K562 (cell line): ENCODE measurements at regions not wholly inside any gene's neighbourhood (a gene's known extent, or its start where the extent isn't known, plus 50 kb on each side); places are given as distances from the start of the nearest gene placed in this dataset.

Experiments used
- ATAC-seq: fragments of 200-7000 bp; cut with Tn5 transposase; 3 replicates; pipeline ENCODE4 v1.9.1; 2020; ENCODE audit warnings: moderate library complexity
- BruUV-seq: library from RNA; stranded (reverse); fragments of 400-500 nt; replicated peaks from 2 replicates; lab custom pipeline; 2021; lab: Mats Ljungman, UMichigan
- CTCF ChIA-PET: fragments of 300-600 bp; formaldehyde crosslinking; extraction: SDS; loops from one replicate; lab custom pipeline; 2021; ENCODE audit warnings: low intra/inter-chr PET ratio; lab: Yijun Ruan, JAX
- POLR2A ChIA-PET: fragments of 300-600, 350-650 bp; sonication (Branson Sonifier 250); formaldehyde crosslinking; extraction: SDS; loops from one replicate; lab custom pipeline; 2021; ENCODE audit warnings: antibody characterized with exemption, inconsistent platforms; lab: Yijun Ruan, JAX
- DNase-seq, 4 experiments: peaks; one replicate each; pipeline versions ENCODE4 v3.0.0 to v3.0.0-alpha.2; 2011 to 2018; ENCODE audit warnings: low spot score in 3 of 4, mixed read lengths in 3 of 4; ENCODE audit errors: extremely low read depth in 1 of 4
- FAIRE-seq: peaks from 2 replicates; lab custom pipeline; 2011; peaks lifted over from hg19 to GRCh38; lab: Jason Lieb, UNC
- H2AFZ ChIP-seq: 2 replicates; pipeline ENCODE4 v1.6.0; 2011; ENCODE audit warnings: low read depth, low read length, control low read depth, inconsistent platforms
- H3K27ac ChIP-seq: fragments of 200-600 bp; 3 replicates; pipeline ENCODE4 v1.8.0; 2011; ENCODE audit warnings: low read depth, mild to moderate bottlenecking, control low read depth, inconsistent platforms, low read length, moderate library complexity, mixed read lengths; ENCODE audit errors: extremely low read depth
- H3K27me3 ChIP-seq, 2 experiments: fragments of 300-600 bp in 1 of 2; 2 replicates in 1 of 2; 3 replicates in 1 of 2; pipeline versions ENCODE4 v1.6.0 to v1.8.0; 2011; ENCODE audit warnings: inconsistent platforms in 2 of 2, low read length in 2 of 2, mild to moderate bottlenecking in 1 of 2, mixed read lengths in 1 of 2, moderate library complexity in 1 of 2; ENCODE audit not compliant: control insufficient read depth in 2 of 2, insufficient read depth in 2 of 2
- H3K36me3 ChIP-seq: fragments of 300-600 bp; 3 replicates; pipeline ENCODE4 v1.8.0; 2011; ENCODE audit warnings: mild to moderate bottlenecking, low read length, inconsistent platforms; ENCODE audit not compliant: control insufficient read depth, insufficient read depth
- H3K4me1 ChIP-seq, 2 experiments: fragments of 200-600 bp in 1 of 2; replicated peaks in 1 of 2; 2 replicates in 1 of 2; 3 replicates in 1 of 2; pipeline versions ENCODE4 v1.5.1 to v1.8.0; 2011; ENCODE audit warnings: inconsistent platforms in 2 of 2, low read length in 2 of 2, mild to moderate bottlenecking in 1 of 2, mixed read lengths in 1 of 2, moderate library complexity in 1 of 2; ENCODE audit not compliant: control insufficient read depth in 2 of 2, insufficient read depth in 2 of 2
- H3K4me2 ChIP-seq: 2 replicates; pipeline ENCODE4 v1.6.1; 2011; ENCODE audit warnings: low read length, control low read depth, inconsistent platforms, mixed read lengths; ENCODE audit not compliant: insufficient read depth
- H3K4me3 ChIP-seq: fragments of 200-600 bp; sonication (generic), shearing (Covaris generic); 2 replicates; pipeline ENCODE4 v1.5.1; 2016; ENCODE audit warnings: control low read depth, inconsistent platforms
- H3K79me2 ChIP-seq: fragments of 200-600 bp; 3 replicates; pipeline ENCODE4 v1.8.0; 2011; ENCODE audit warnings: low read length, inconsistent platforms; ENCODE audit not compliant: control insufficient read depth, insufficient read depth
- H3K9ac ChIP-seq, 2 experiments: 2 replicates each; pipeline versions ENCODE4 v1.6.0 to v1.6.1; 2011; ENCODE audit warnings: low read depth in 2 of 2, low read length in 2 of 2, control low read depth in 1 of 2, inconsistent platforms in 1 of 2, mild to moderate bottlenecking in 1 of 2, mixed read lengths in 1 of 2; ENCODE audit not compliant: insufficient read depth in 1 of 2
- H3K9me1 ChIP-seq: one replicate; pipeline ENCODE4 v1.6.0; 2011; ENCODE audit warnings: inconsistent platforms, mild to moderate bottlenecking, low read length, moderate library complexity; ENCODE audit not compliant: control insufficient read depth, insufficient read depth
- H3K9me3 ChIP-seq: replicated peaks from 2 replicates; pipeline ENCODE4 v1.5.1; 2011; ENCODE audit warnings: low read depth, low read length, inconsistent platforms; ENCODE audit not compliant: control insufficient read depth, insufficient read depth
- H4K20me1 ChIP-seq: replicated peaks from 2 replicates; pipeline ENCODE4 v1.6.1; 2011; ENCODE audit warnings: low read length, inconsistent platforms, mixed read lengths; ENCODE audit not compliant: control insufficient read depth, insufficient read depth
- ATF4 ChIP-seq: fragments of 450-650 bp; formaldehyde crosslinking; IDR thresholded peaks from 2 replicates; pipeline ENCODE4 v1.4.0; 2022; ENCODE audit warnings: mild to moderate bottlenecking, moderate library complexity
- BRCA1 ChIP-seq, 2 experiments: fragments of 450-650 bp in 1 of 2; sonication (generic) in 1 of 2; formaldehyde crosslinking in 1 of 2; IDR thresholded peaks; 2 replicates each; pipeline versions ENCODE4 v1.5.0 to v1.6.1; 2017 to 2020; ENCODE audit warnings: mild to moderate bottlenecking in 1 of 2, missing genetic modification reagents in 1 of 2
- CBFB ChIP-seq: sonication (generic); formaldehyde crosslinking; IDR thresholded peaks from 2 replicates; pipeline ENCODE4 v1.4.0; 2020; ENCODE audit warnings: mild to moderate bottlenecking, missing genetic modification reagents
- CHD2 ChIP-seq: IDR thresholded peaks from 2 replicates; pipeline ENCODE4 v1.6.1; 2011; ENCODE audit warnings: low read depth, low read length
- DDX20 ChIP-seq: fragments of 450-650 bp; IDR thresholded peaks from 2 replicates; pipeline ENCODE4 v1.6.1; 2016; ENCODE audit warnings: missing genetic modification characterization, low read depth, mild to moderate bottlenecking, missing compliant biosample characterization, moderate library complexity
- ELF1 ChIP-seq: fragments of 200-800 bp; sonication (Bioruptor generic); IDR thresholded peaks from 2 replicates; pipeline ENCODE4 v1.6.1; 2016; ENCODE audit warnings: missing genetic modification characterization, missing compliant biosample characterization
- HMGN3 ChIP-seq: IDR thresholded peaks from 2 replicates; pipeline ENCODE4 v1.6.1; 2011; ENCODE audit warnings: borderline replicate concordance, low read depth, mild to moderate bottlenecking, mixed read lengths, low read length; ENCODE audit not compliant: insufficient read length; ENCODE audit errors: extremely low read depth
- IRF2 ChIP-seq: sonication (generic); formaldehyde crosslinking; IDR thresholded peaks from 2 replicates; pipeline ENCODE4 v1.8.1; 2022; ENCODE audit warnings: mild to moderate bottlenecking, missing genetic modification reagents
- KDM1A ChIP-seq, 2 experiments: fragments of 450-650 bp; IDR thresholded peaks; 2 replicates each; pipeline ENCODE4 v1.6.1; 2016; ENCODE audit warnings: mild to moderate bottlenecking in 2 of 2
- MAFG ChIP-seq: fragments of 450-650 bp; conservative IDR thresholded peaks from 2 replicates; pipeline ENCODE4 v1.6.1; 2016; ENCODE audit warnings: missing genetic modification characterization, missing compliant biosample characterization
- MEF2D ChIP-seq: conservative IDR thresholded peaks from 2 replicates; pipeline ENCODE4 v1.6.1; 2016; ENCODE audit warnings: low read depth, missing genetic modification characterization, missing compliant biosample characterization
- MTA3 ChIP-seq: fragments of 450-650 bp; formaldehyde crosslinking; IDR thresholded peaks from 2 replicates; pipeline ENCODE4 v1.6.1; 2017; ENCODE audit warnings: mild to moderate bottlenecking, borderline replicate concordance
- NBN ChIP-seq: fragments of 450-650 bp; IDR thresholded peaks from 2 replicates; pipeline ENCODE4 v1.6.1; 2016; ENCODE audit warnings: low read depth, mild to moderate bottlenecking
- NFATC3 ChIP-seq: fragments of 450-650 bp; IDR thresholded peaks from 2 replicates; pipeline ENCODE4 v1.6.1; 2017; ENCODE audit warnings: mild to moderate bottlenecking
- PML ChIP-seq: IDR thresholded peaks from 2 replicates; pipeline ENCODE4 v1.6.1; 2012; ENCODE audit warnings: low read length, inconsistent platforms
- RBM17 ChIP-seq: fragments of 200-400 bp; formaldehyde crosslinking; IDR thresholded peaks from 2 replicates; pipeline ENCODE4 v1.6.1; 2017; ENCODE audit warnings: low read depth, mild to moderate bottlenecking, low read length, borderline replicate concordance
- RBM25 ChIP-seq: fragments of 200-400 bp; formaldehyde crosslinking; IDR thresholded peaks from 2 replicates; pipeline ENCODE4 v1.6.1; 2018; ENCODE audit warnings: low read length, low read depth, moderate library complexity; ENCODE audit not compliant: severe bottlenecking
- SIX5 ChIP-seq, 2 experiments: IDR thresholded peaks; 2 replicates each; pipeline ENCODE4 v1.6.1; 2011; ENCODE audit warnings: low read length in 2 of 2, borderline replicate concordance in 1 of 2, low read depth in 1 of 2, mild to moderate bottlenecking in 1 of 2, moderate library complexity in 1 of 2; ENCODE audit not compliant: insufficient read depth in 1 of 2
- SP1 ChIP-seq: sonication (generic); formaldehyde crosslinking; IDR thresholded peaks from 2 replicates; pipeline ENCODE4 v1.8.1; 2022; ENCODE audit warnings: mild to moderate bottlenecking, missing genetic modification reagents
- SRSF1 ChIP-seq: fragments of 200-400 bp; formaldehyde crosslinking; IDR thresholded peaks from 2 replicates; pipeline ENCODE4 v1.6.1; 2017; ENCODE audit warnings: mild to moderate bottlenecking, low read depth, low read length, moderate library complexity
- TAF9B ChIP-seq: fragments of 450-650 bp; IDR thresholded peaks from 2 replicates; pipeline ENCODE4 v1.6.1; 2018; ENCODE audit warnings: mild to moderate bottlenecking; ENCODE audit not compliant: partially characterized antibody
- ZBTB17 ChIP-seq: fragments of 450-650 bp; formaldehyde crosslinking; IDR thresholded peaks from 2 replicates; pipeline ENCODE4 v1.4.0; 2020; ENCODE audit warnings: mild to moderate bottlenecking
- ZC3H8 ChIP-seq: fragments of 450-650 bp; IDR thresholded peaks from 2 replicates; pipeline ENCODE4 v1.6.1; 2017
- ZNF766 ChIP-seq: fragments of 200-800 bp; sonication (Bioruptor generic); conservative IDR thresholded peaks from 2 replicates; pipeline ENCODE4 v1.6.1; 2016; ENCODE audit warnings: missing genetic modification characterization, missing compliant biosample characterization
- WGBS: fragments of 100-300 bp; shearing (Covaris generic); methylation state at CpG from one replicate; pipeline ENCODE4 v1.1.6; 2016; ENCODE audit warnings: low coverage, mixed read lengths; ENCODE audit not compliant: insufficient coverage; ENCODE audit errors: missing lambda C conversion rate; 5-methylcytosine and 5-hydroxymethylcytosine counted together
- in situ Hi-C: fragments of 300-500 bp; cut with MboI; formaldehyde crosslinking; loops from 4 replicates; pipeline ENCODE4 v1.15.0; 2018; ENCODE audit warnings: inconsistent platforms, mixed read lengths
- intact Hi-C: fragments of 100-400 bp; cut with micrococcal nuclease; formaldehyde crosslinking; loops from 2 replicates; pipeline ENCODE4 v1.14.2; 2022

GRCh38 chr1:100612540-100612939 lies 74.6 kb downstream of the GPR88 start (continued):
- TF ChIP-seq ZBTB17 (CRISPR knock-in tag) (no peak), MTA3 (no peak), SIX5 (IDR thresholded peaks at IDR 0.05; ENCODE audit: borderline replicate concordance in 1 of 2, insufficient read depth in 1 of 2, low read depth in 1 of 2, low read length in 2 of 2) (no peak), MAFG (tag) (no peak)

- no peaks in the 10 kb centered on the region for H3K79me2 ChIP-seq
- intact Hi-C loops (no loop called here), in situ Hi-C loops (no loop called here)
- H3K4me2 ChIP-seq = no peak overlapping the region
- 2% methylated on average over 3 of the region's 3 CpGs for WGBS
- H4K20me1 ChIP-seq = no peaks in the 10 kb centered on the region
- no peak overlapping the region for H2AFZ ChIP-seq
- no peaks in the 10 kb centered on the region for H3K4me1 ChIP-seq
- TF ChIP-seq ZNF766 (CRISPR knock-in tag) (no peak), RBM25 (no peak), NBN (no peak), ZC3H8 (no peak), TAF9B (no peak), SRSF1 (no peak), SP1 (CRISPR knock-in tag) (no peak), CBFB (CRISPR knock-in tag) (no peak), ELF1 (tag) (no peak), PML (no peak), DDX20 (no peak), CHD2 (no peak), BRCA1 (IDR thresholded peaks at IDR 0.05) (no peak), BRCA1 (CRISPR knock-in tag; IDR thresholded peaks at IDR 0.05) (no peak), IRF2 (CRISPR knock-in tag) (no peak), NFATC3 (no peak), RBM17 (no peak), ATF4 (no peak), KDM1A (IDR thresholded peaks at IDR 0.05) (no peak), HMGN3 (no peak), MEF2D (tag) (no peak)
- no peak for DNase-seq
- no peak for FAIRE-seq
- no peak overlapping the region for H3K27ac ChIP-seq
- H3K36me3 ChIP-seq = no peaks in the 10 kb centered on the region
- peak; percentile 28; the same call in 1 of the 3 replicates for ATAC-seq
- no TSS peak for BruUV-seq
- H3K27me3 ChIP-seq = 0 out of 5 replicates have a peak, but pooled peaks cover 0 to 3% of the 10 kb centered on the region in 2 experiments
- H3K9me3 ChIP-seq = no peaks in the 10 kb centered on the region
- no peaks in the 10 kb centered on the region for H3K9me1 ChIP-seq
- POLR2A ChIA-PET = interaction anchor here (0.6 kb wide), 1 partner anchor 220 kb away, joined by 3 read pairs; no protein-coding TSS in a partner anchor
- no peak overlapping the region for H3K4me3 ChIP-seq
- no peak overlapping the region for H3K9ac ChIP-seq
- CTCF ChIA-PET = no interaction called here
Observed at GRCh38 chr1:100613817-100614559, 76.0 kb downstream of the GPR88 start.
